Brain microvascular endothelial cell (primary cell): ENCODE measurements at regions not wholly inside any gene's neighbourhood (a gene's known extent, or its start where the extent isn't known, plus 50 kb on each side); places are given as distances from the start of the nearest gene placed in this dataset.

Source experiments
- DNase-seq: peaks from one replicate; pipeline ENCODE4 v3.0.0-alpha.2; 2020
- H3K27ac ChIP-seq: fragments of 250-450 bp; sonication (Bioruptor Pico); 2 replicates; pipeline ENCODE4 v1.5.1; 2020; ENCODE audit warnings: mild to moderate bottlenecking, moderate library complexity
- H3K27me3 ChIP-seq: fragments of 250-450 bp; sonication (Bioruptor Pico); replicated peaks from 2 replicates; pipeline ENCODE4 v1.5.1; 2020; ENCODE audit warnings: mild to moderate bottlenecking
- H3K36me3 ChIP-seq: fragments of 250-450 bp; sonication (Bioruptor Pico); replicated peaks from 2 replicates; pipeline ENCODE4 v1.5.1; 2020; ENCODE audit warnings: mild to moderate bottlenecking
- H3K4me3 ChIP-seq: 2 replicates; pipeline ENCODE4 v1.5.1; 2011; ENCODE audit warnings: low read depth, mild to moderate bottlenecking, control low read depth, low read length, moderate library complexity
- CTCF ChIP-seq: IDR thresholded peaks from 2 replicates; pipeline ENCODE4 v1.5.1; 2011; ENCODE audit warnings: low read depth, mild to moderate bottlenecking, moderate library complexity, low read length, control low read depth, inconsistent platforms; ENCODE audit errors: missing control alignments
- in situ Hi-C: cut with HindIII; loops from 2 replicates; pipeline ENCODE4 v1.10.0; 2017; ENCODE audit warnings: low sequenced_read_pairs, low pct_ligation_motif_present

GRCh38 chr16:64742455-64743223, 379.2 kb downstream of the CDH11 start:
- Histone ChIP-seq H3K27ac (no peak overlapping the region), H3K4me3 (no peak overlapping the region), H3K27me3 (no peaks in the 10 kb centered on the region), H3K36me3 (no peaks in the 10 kb centered on the region)
- DNase-seq: no peak
- TF ChIP-seq CTCF: no peak
- in situ Hi-C loops: no loop called here

- H3K4me3 ChIP-seq: no peak overlapping the region
- no peak for DNase-seq
- no peak overlapping the region for H3K27ac ChIP-seq
- H3K36me3 ChIP-seq: no peaks in the 10 kb centered on the region
- no peak for TF ChIP-seq CTCF
- no peaks in the 10 kb centered on the region for H3K27me3 ChIP-seq
- in situ Hi-C loops: no loop called here
These were observed 381.6 kb downstream of the CDH11 start for GRCh38 chr16:64740261-64740660.

GRCh38 chr16:64738321-64738960, 383.4 kb downstream of the CDH11 start:
- Histone ChIP-seq H3K27me3 (no peaks in the 10 kb centered on the region), H3K4me3 (no peak overlapping the region), H3K36me3 (no peaks in the 10 kb centered on the region), H3K27ac (peak overlapping the region; percentile 77)
- in situ Hi-C loops: no loop called here
- peak; percentile 56 for DNase-seq
- no peak for TF ChIP-seq CTCF

- no peak overlapping the region for H3K4me3 ChIP-seq
- in situ Hi-C loops: no loop called here
- no peaks in the 10 kb centered on the region for H3K27me3 ChIP-seq
- H3K27ac ChIP-seq: no peak overlapping the region
- no peaks in the 10 kb centered on the region for H3K36me3 ChIP-seq
- DNase-seq: no peak
- TF ChIP-seq CTCF: no peak
These were observed 385.0 kb downstream of the CDH11 start for GRCh38 chr16:64736857-64737256.

- no peaks in the 10 kb centered on the region for H3K36me3 ChIP-seq
- in situ Hi-C loops: no loop called here
- no peak for DNase-seq
- H3K27ac ChIP-seq: no peak overlapping the region
- no peaks in the 10 kb centered on the region for H3K27me3 ChIP-seq
- H3K4me3 ChIP-seq: no peak overlapping the region
- no peak for TF ChIP-seq CTCF
These were observed 390.0 kb downstream of the CDH11 start for GRCh38 chr16:64731891-64732290.
